Posterior cingulate gyrus (tissue), 11 donors: ENCODE measurements at regions not wholly inside any gene's neighbourhood (a gene's known extent, or its start where the extent isn't known, plus 50 kb on each side); places are given as distances from the start of the nearest gene placed in this dataset.
A peak's percentile ranks its signal among the peaks of the same experiment; 100 is the strongest.

ENCODE experiments used
- DNase-seq, 10 donors: peaks; one replicate each; pipeline versions ENCODE4 v3.0.0 to v3.0.0-alpha.2; 2020 to 2021; ENCODE audit warnings: mixed read lengths in 3 of 10
- intact Hi-C: fragments of 100-400 bp; cut with DNase I; formaldehyde crosslinking; loops from one replicate; pipeline ENCODE4 v1.15.1; 2023

- peak in 4 of 10 donors; percentile 23 to 78 (median 65) for DNase-seq
- intact Hi-C loops, result no loop called here
Measured at GRCh38 chr20:63091901-63092659, 85.3 kb upstream of the BHLHE23 start.

DNA sequence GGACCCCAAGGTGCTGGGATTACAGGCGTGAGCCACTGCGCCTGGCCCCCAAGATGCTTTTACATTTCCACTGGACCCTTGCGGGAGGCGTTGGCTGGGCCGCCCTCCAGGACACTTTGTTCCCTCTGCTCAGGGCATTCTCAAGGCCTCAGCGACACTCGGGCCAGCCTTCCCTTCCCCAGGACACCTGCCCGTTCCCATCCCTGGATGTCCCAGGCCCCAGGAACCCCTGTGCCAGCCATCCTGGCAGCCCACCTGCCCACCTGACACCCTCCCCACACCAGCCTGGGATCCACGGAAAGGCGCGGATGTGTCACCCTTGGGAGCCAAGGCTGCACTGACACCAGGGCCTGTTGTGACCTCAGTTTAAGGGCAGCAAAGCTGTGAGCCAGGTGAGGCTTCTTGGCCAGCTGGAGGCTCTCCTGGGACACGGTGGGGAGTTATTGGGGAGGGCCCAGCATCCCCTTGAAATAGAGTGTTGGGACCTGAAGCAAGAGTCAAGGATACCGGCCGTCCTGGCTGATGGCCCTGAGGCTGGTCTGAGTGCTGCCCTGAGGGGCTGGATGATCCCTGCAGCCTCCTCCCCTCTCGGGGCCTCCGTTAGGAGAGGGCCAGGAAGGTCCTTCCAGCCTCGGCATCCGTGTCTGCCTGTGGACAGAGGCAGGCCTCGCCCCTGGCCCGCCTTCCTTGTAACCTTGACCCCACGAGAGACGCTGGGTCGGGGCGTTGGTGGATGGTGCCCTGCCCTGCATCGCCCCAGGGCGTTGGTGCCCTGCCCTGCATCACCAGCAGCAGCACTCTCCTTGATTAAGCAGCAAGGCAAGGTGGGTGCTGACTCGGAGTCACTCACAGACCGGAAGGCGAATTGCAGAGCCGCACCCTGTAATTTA, 84.2 kb upstream of the BHLHE23 start:
- intact Hi-C loops, result no loop called here
- peak in 4 of 10 donors; percentile 13 to 78 (median 72) for DNase-seq

GRCh38 chr20:63090052-63090451, 83.3 kb upstream of the BHLHE23 start:
- DNase-seq, result peak in 2 of 10 donors; percentile 8 to 10
- intact Hi-C loops, result no loop called here

GRCh38 chr20:63089051-63089907, 82.5 kb upstream of the BHLHE23 start:
- DNase-seq, result peak in 5 of 10 donors; percentile 5 to 85 (median 48)
- intact Hi-C loops, result no loop called here

- peak in 5 of 10 donors; percentile 6 to 79 (median 15) for DNase-seq
Measured at GRCh38 chr20:63087872-63088680, 81.3 kb upstream of the BHLHE23 start.

DNA sequence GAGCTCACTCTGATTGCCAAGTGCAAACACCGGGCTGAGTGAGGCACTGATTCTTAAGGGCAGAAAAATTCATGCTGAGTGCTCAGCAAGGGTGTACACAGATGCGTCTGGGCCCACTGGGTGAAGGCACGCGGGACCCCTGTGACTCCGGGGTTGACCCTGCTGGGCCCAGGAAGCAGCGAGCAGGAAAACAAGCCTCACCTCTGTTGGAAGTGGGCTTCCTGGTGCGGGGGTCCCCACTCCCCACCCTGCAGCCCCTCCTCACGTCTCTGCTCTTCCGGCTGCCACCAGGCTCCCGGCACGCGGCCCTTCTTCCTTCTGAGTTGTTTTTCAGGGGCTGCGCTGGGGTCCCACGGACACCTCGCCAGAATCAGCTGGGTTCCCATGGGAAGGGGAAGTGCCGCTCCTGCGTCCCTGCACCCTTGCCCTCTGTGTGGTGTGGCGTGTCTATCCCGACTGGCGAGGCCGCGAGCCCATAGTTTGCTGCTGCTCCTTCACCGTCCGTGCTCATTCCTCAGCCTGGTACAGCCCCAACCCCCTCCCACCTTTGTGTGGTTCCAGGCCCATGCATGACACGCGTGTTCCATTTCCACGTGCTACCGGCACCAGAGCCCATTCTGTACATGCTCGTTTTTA, 80.6 kb upstream of the BHLHE23 start:
- DNase-seq, result peak in 4 of 10 donors; percentile 13 to 62 (median 54)
- intact Hi-C loops, result no loop called here

More at GRCh38 chr20:63087872-63088680, 81.3 kb upstream of the BHLHE23 start:
- intact Hi-C loops, result no loop called here

DNA sequence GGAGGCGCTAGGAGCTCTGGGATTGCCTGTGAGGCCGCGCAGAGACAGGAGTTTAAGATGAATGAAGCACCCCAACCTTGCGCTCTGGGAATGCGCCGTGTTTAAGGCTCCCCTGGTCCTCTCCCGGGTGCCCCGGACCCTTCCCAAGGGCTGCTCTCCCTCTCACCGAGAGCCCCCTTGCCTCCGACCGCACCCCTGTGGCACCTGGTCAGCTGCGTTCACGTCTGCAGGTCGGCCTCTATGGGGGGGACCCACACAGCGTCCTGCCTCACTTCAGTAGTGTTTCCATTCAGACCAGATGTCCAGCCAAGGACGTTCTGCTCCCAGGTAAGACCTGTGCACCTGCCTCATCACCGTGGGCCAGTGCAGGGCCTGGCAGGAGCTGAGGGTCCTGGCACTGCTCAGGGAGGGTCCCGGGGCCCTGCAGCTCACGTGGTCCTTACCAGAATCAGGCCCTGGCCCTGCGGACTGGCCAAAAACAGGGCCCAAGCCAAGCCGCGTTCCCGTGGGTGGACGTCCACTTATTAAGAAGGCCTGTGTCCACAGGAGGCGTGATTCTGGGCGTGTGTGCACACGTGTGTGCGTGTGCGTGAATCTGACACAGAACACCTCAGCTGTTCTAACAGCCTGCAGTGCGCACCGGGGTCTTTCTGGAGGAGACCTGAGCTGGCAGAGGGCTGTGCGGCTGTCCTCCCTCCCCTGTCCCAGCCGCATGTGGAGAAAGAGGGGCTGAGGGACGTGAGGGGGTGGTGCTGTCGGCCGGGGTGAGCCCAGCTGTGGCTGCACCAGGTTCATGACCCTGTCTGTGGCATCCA, 79.9 kb upstream of the BHLHE23 start:
- peak in 5 of 10 donors; percentile 5 to 69 (median 37) for DNase-seq
- intact Hi-C loops, result no loop called here

DNA sequence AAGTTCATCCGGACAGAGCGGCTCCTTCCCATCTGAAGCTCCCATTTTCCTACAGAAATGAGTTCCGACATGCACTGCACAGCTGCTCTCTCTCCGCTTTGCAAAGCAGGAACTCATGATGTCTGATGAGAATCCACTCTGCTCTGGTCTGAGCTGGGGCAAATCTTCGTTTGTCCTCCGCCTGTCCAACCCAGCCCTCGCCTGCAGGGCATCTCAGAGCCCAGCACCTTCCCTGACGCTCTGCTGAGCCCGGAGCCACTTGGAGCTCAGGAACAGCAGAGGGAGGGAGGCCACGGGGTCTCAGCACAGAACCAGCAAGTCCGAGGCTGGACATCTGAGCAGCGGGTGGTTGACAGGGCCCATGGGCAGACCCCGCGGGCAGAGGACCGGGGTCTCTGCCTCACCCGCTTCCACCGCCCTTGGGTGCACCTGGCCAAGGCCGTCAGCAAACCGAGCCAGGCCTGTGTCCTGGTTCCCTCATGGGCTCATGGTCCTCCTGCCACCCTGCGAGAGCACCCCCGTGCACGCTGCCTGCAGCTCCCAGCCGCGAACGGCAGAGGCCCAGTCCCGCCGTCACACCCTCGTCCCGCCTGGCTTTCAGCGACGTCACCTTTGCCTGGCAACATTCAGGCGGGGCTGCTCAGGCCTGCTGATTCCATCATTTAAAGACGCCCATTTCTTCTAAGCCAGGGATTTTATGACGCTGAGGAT, 78.5 kb upstream of the BHLHE23 start:
- intact Hi-C loops, result no loop called here
- peak in 5 of 10 donors; percentile 9 to 80 (median 52) for DNase-seq

- DNase-seq, result peak in 2 of 10 donors; percentile 19 to 72
- intact Hi-C loops, result no loop called here
Measured at GRCh38 chr20:63084563-63084927, 77.8 kb upstream of the BHLHE23 start.

DNA sequence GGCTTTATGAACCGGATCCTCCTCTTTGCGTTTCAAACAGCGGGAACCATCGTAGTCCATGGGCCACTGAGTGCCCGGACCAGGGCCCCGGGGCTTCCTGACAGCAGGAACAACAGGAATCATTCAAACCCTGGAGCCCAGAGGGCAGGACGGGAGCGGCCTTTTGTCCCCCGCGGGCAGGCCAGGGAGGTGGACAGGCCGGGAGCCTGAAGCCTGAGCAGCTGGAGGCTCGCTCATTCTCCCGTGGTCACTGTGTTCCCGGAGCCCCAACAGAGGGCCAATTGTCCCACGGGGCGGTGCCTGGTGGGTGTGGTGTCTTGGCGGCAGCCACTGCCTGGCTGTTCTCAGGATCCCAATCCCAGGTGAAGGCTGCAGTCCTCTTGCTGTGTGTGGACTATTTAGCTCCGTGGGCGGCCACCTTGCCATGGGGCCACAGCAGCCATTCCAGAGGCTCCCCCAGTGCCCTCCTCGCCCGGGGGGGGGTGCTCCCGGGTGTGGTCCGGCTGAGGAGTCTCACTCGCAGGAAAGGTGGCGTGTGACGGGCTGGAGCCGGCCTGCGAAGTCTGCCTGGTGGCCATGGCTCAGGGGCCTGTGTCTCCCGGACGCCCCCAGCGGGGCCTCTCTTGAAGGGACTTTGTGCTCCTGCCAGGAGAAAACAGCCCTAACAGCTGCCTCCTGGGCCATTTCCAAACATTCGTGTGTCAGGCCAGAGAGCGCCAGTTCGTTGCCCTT, 77.2 kb upstream of the BHLHE23 start:
- intact Hi-C loops, result no loop called here
- peak in 4 of 10 donors; percentile 28 to 90 (median 64) for DNase-seq

DNA sequence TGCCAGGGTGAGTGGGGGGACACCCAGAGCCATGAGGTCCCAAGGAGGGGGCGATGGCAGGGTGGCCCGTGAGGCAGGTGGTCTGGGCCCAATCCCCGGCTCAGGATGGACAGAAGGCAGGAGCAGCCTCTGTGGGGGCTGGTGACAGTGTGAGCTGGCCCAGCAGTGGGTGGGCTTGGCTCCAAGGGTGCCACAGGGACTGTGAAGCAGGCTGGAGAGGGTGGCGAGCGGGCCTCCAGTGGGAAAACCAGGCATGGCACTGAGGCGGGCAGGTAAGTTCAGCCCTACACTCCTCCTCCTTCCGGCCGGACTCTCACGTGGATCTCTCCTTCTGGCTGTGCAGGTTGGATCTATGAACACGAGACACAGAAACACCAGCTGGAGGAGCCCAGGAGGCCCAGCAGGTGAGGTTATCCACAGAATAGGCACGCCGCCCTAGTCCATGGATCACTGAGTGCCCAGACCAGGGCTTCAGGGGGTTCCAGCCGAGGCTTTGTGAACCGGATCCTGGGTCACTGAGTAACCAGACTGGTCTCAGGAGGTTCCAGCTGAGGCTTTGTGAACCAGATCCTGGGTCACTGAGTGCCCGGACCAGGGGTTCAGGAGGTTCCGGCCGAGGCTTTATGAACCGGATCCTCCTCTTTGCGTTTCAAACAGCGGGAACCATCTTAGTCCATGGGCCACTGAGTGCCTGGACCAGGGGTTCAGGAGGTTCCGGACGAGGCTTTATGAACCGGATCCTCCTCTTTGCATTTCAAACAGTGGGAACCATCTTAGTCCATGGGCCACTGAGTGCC, 76.4 kb upstream of the BHLHE23 start:
- peak in 3 of 10 donors; percentile 64 to 80 (median 70) for DNase-seq
- intact Hi-C loops, result no loop called here

GRCh38 chr20:63082308-63082938, 75.7 kb upstream of the BHLHE23 start:
- intact Hi-C loops, result no loop called here
- DNase-seq, result peak in 5 of 10 donors; percentile 27 to 77 (median 63)

DNA sequence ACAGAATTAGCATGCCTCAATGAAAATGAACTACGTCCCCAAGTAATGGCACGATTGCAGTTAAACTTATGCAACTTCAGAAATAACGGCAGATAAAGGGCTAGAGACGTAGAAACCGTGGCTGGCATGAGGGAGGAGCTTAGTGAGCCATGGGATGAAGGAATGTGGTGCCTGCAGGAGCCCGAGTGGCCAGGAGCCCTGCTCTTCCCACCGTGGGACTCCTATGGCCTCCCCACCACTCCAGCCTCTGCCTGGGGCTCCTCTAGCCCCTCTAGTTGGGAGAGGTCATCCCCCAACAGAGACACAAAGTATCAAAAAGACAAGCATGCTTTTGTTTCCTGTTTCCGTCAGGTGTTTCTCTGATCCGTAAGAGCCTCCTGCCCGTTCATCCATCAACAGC, 75.1 kb upstream of the BHLHE23 start:
- intact Hi-C loops, result no loop called here
- DNase-seq, result peak in 1 of 10 donors; percentile 9

DNA sequence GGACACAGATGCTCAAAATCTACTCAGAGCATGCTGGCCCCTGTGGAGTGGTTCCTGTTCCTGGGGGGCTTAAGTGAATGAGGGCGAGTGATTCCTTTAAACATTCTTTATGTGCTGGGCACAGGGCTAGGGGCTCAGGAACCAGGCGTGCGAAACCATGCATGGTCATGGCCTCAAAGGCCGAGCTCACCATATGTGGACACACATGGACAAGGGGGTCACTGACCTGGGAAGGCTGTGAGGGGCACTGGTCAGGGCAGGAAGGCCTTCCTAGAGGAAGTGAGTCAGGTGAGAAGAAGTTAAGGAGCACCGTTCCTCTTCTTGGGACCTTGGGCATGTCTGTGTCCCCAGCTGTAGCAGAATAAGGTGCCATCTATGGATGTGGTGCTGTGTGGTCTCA, 74.6 kb upstream of the BHLHE23 start:
- DNase-seq, result peak in 3 of 10 donors; percentile 8 to 44 (median 32)
- intact Hi-C loops, result no loop called here

- peak in 2 of 10 donors; percentile 3 to 38 for DNase-seq
- intact Hi-C loops, result no loop called here
Measured at GRCh38 chr20:63080811-63081210, 74.0 kb upstream of the BHLHE23 start.
